GM23338 (cell line): ENCODE measurements at regions not wholly inside any gene's neighbourhood (a gene's known extent, or its start where the extent isn't known, plus 50 kb on each side); places are given as distances from the start of the nearest gene placed in this dataset.

Experiments
- CREB1 ChIP-seq: fragments of 250-450 bp; sonication (Bioruptor Pico); IDR thresholded peaks from 2 replicates; pipeline ENCODE4 v1.5.0; 2020; ENCODE audit warnings: low read depth, mild to moderate bottlenecking, moderate library complexity
- CTCF ChIP-seq, 2 experiments: fragments of 200-600 bp in 1 of 2; sonication (generic) in 1 of 2; conservative IDR thresholded peaks; 2 replicates each; pipeline versions ENCODE4 v1.5.1 to v1.6.1; 2016 to 2017; ENCODE audit warnings: antibody characterized with exemption in 2 of 2, low read depth in 2 of 2, mild to moderate bottlenecking in 2 of 2, moderate library complexity in 1 of 2
- EZH2 ChIP-seq: fragments of 200-600 bp; sonication (generic); IDR thresholded peaks from one replicate; pipeline ENCODE4 v1.8.0; 2017; ENCODE audit warnings: antibody characterized with exemption, mild to moderate bottlenecking, low read depth; ENCODE audit not compliant: unreplicated experiment
- EZH2phosphoT487 ChIP-seq: fragments of 200-600 bp; sonication (generic); IDR thresholded peaks from one replicate; pipeline ENCODE4 v1.8.1; 2018; ENCODE audit warnings: antibody characterized with exemption; ENCODE audit not compliant: unreplicated experiment
- JUNB ChIP-seq: IDR thresholded peaks from one replicate; pipeline ENCODE4 v1.6.1; 2016; ENCODE audit warnings: antibody characterized with exemption; ENCODE audit not compliant: unreplicated experiment
- POLR2AphosphoS5 ChIP-seq: IDR thresholded peaks from 2 replicates; pipeline ENCODE4 v1.6.1; 2016; ENCODE audit warnings: antibody characterized with exemption, low read depth
- REST ChIP-seq: IDR thresholded peaks from one replicate; pipeline ENCODE4 v1.6.1; 2018; ENCODE audit warnings: antibody characterized with exemption; ENCODE audit not compliant: unreplicated experiment

GRCh38 chr4:152246659-152247058, 289.2 kb downstream of the FBXW7 start:
- TF ChIP-seq CTCF (conservative IDR thresholded peaks at IDR 0.05; ENCODE audit: low read depth in 2 of 2) = no peak
- no peak for TF ChIP-seq CREB1
- no peak for TF ChIP-seq REST
- no peak for TF ChIP-seq EZH2
- TF ChIP-seq POLR2AphosphoS5 = no peak
- TF ChIP-seq EZH2phosphoT487 = no peak
- TF ChIP-seq JUNB = no peak
